Osteoblast (primary cell): ENCODE measurements at regions not wholly inside any gene's neighbourhood (a gene's known extent, or its start where the extent isn't known, plus 50 kb on each side); places are given as distances from the start of the nearest gene placed in this dataset.

Source experiments
- DNase-seq: peaks from one replicate; pipeline ENCODE4 v3.0.0; 2011; ENCODE audit warnings: low spot score, mixed read lengths; ENCODE audit not compliant: insufficient read length; ENCODE audit errors: missing footprints
- H2AFZ ChIP-seq: 2 replicates; pipeline ENCODE4 v1.6.0; 2011; ENCODE audit warnings: mild to moderate bottlenecking, low read length
- H3K27ac ChIP-seq: 2 replicates; pipeline ENCODE4 v1.5.1; 2011; ENCODE audit warnings: mild to moderate bottlenecking, low read depth, low read length, moderate library complexity
- H3K27me3 ChIP-seq: 2 replicates; pipeline ENCODE4 v1.6.0; 2012; ENCODE audit warnings: mild to moderate bottlenecking, control low read depth, inconsistent platforms, low read length, moderate library complexity; ENCODE audit not compliant: insufficient read depth
- H3K36me3 ChIP-seq: 2 replicates; pipeline ENCODE4 v1.5.1; 2011; ENCODE audit warnings: mild to moderate bottlenecking, low read length, control low read depth, moderate library complexity; ENCODE audit not compliant: insufficient read depth
- H3K4me1 ChIP-seq: 2 replicates; pipeline ENCODE4 v1.5.1; 2011; ENCODE audit warnings: mild to moderate bottlenecking, low read length, control low read depth, moderate library complexity; ENCODE audit not compliant: insufficient read depth
- H3K4me2 ChIP-seq: 2 replicates; pipeline ENCODE4 v1.6.0; 2011; ENCODE audit warnings: mild to moderate bottlenecking, low read length; ENCODE audit not compliant: insufficient read depth
- H3K4me3 ChIP-seq: fragments of 200-600 bp; sonication (generic); 3 replicates; pipeline ENCODE4 v1.5.1; 2012; ENCODE audit warnings: mild to moderate bottlenecking, low read length, inconsistent platforms; ENCODE audit not compliant: insufficient read depth
- H3K79me2 ChIP-seq: 2 replicates; pipeline ENCODE4 v1.6.0; 2012; ENCODE audit warnings: mild to moderate bottlenecking, low read length, control low read depth, inconsistent platforms; ENCODE audit not compliant: insufficient read depth
- H3K9me3 ChIP-seq: 2 replicates; pipeline ENCODE4 v1.5.1; 2011; ENCODE audit warnings: low read depth, low read length, control low read depth
- H4K20me1 ChIP-seq: 2 replicates; pipeline ENCODE4 v1.6.0; 2012; ENCODE audit warnings: mild to moderate bottlenecking, low read length, control low read depth; ENCODE audit not compliant: insufficient read depth
- CTCF ChIP-seq: IDR thresholded peaks from 2 replicates; pipeline ENCODE4 v1.5.1; 2011; ENCODE audit warnings: mild to moderate bottlenecking, low read depth, low read length, moderate library complexity; ENCODE audit errors: extremely low read depth

GRCh38 chr1:103266036-103266435, 157.7 kb upstream of the COL11A1 start:
- Histone ChIP-seq H3K9me3 (no peaks in the 10 kb centered on the region), H3K27ac (peak overlapping the region; percentile 35), H3K4me3 (no peak overlapping the region), H3K36me3 (no peaks in the 10 kb centered on the region), H3K4me1 (peaks cover 11% of the 10 kb centered on the region), H3K4me2 (peak overlapping the region; percentile 40), H4K20me1 (no peaks in the 10 kb centered on the region), H2AFZ (no peak overlapping the region), H3K27me3 (no peaks in the 10 kb centered on the region), H3K79me2 (no peaks in the 10 kb centered on the region)
- TF ChIP-seq CTCF = no peak
- DNase-seq = peak; percentile 6

GRCh38 chr1:103265551-103265950, 157.2 kb upstream of the COL11A1 start:
- DNase-seq = peak; percentile 9
- Histone ChIP-seq H3K4me3 (no peak overlapping the region), H4K20me1 (no peaks in the 10 kb centered on the region), H3K36me3 (no peaks in the 10 kb centered on the region), H3K9me3 (no peaks in the 10 kb centered on the region), H3K27me3 (no peaks in the 10 kb centered on the region), H3K79me2 (no peaks in the 10 kb centered on the region), H3K27ac (peak overlapping the region; percentile 35), H3K4me1 (peaks cover 11% of the 10 kb centered on the region), H2AFZ (no peak overlapping the region), H3K4me2 (peak overlapping the region; percentile 40)
- TF ChIP-seq CTCF = no peak

GRCh38 chr1:103259982-103260381, 151.7 kb upstream of the COL11A1 start:
- no peak for TF ChIP-seq CTCF
- H3K36me3 ChIP-seq = no peaks in the 10 kb centered on the region

GRCh38 chr1:103256490-103256889, 148.2 kb upstream of the COL11A1 start:
- Histone ChIP-seq H2AFZ (no peak overlapping the region), H3K4me2 (no peak overlapping the region), H3K27me3 (no peaks in the 10 kb centered on the region), H3K9me3 (no peaks in the 10 kb centered on the region), H3K4me1 (no peaks in the 10 kb centered on the region), H3K4me3 (no peak overlapping the region), H4K20me1 (no peaks in the 10 kb centered on the region), H3K27ac (no peak overlapping the region), H3K79me2 (no peaks in the 10 kb centered on the region), H3K36me3 (no peaks in the 10 kb centered on the region)
- no peak for DNase-seq
- TF ChIP-seq CTCF = no peak

More at GRCh38 chr1:103259982-103260381, 151.7 kb upstream of the COL11A1 start:
- H3K79me2 ChIP-seq = no peaks in the 10 kb centered on the region
- no peak overlapping the region for H3K4me3 ChIP-seq
- no peak for DNase-seq
- no peak overlapping the region for H3K4me2 ChIP-seq
- no peak overlapping the region for H3K27ac ChIP-seq
- peaks cover under 1% of the 10 kb centered on the region for H3K4me1 ChIP-seq
- H2AFZ ChIP-seq = no peak overlapping the region
- no peaks in the 10 kb centered on the region for H4K20me1 ChIP-seq
- H3K27me3 ChIP-seq = no peaks in the 10 kb centered on the region
- no peaks in the 10 kb centered on the region for H3K9me3 ChIP-seq
